GM23338 (cell line): ENCODE measurements at regions not wholly inside any gene's neighbourhood (a gene's known extent, or its start where the extent isn't known, plus 50 kb on each side); places are given as distances from the start of the nearest gene placed in this dataset.

ENCODE experiments used
- CTCF ChIP-seq, 2 experiments: fragments of 200-600 bp in 1 of 2; sonication (generic) in 1 of 2; conservative IDR thresholded peaks; 2 replicates each; pipeline versions ENCODE4 v1.5.1 to v1.6.1; 2016 to 2017; ENCODE audit warnings: antibody characterized with exemption in 2 of 2, low read depth in 2 of 2, mild to moderate bottlenecking in 2 of 2, moderate library complexity in 1 of 2
- EZH2 ChIP-seq: fragments of 200-600 bp; sonication (generic); IDR thresholded peaks from one replicate; pipeline ENCODE4 v1.8.0; 2017; ENCODE audit warnings: antibody characterized with exemption, mild to moderate bottlenecking, low read depth; ENCODE audit not compliant: unreplicated experiment

- TF ChIP-seq EZH2 (no peak), CTCF (conservative IDR thresholded peaks at IDR 0.05; ENCODE audit: low read depth in 2 of 2) (no peak)
These were observed 167.4 kb upstream of the STARD13 start for GRCh38 chr13:33452873-33453517.
